Fibroblast of skin of right biceps (primary cell): ENCODE measurements at regions not wholly inside any gene's neighbourhood (a gene's known extent, or its start where the extent isn't known, plus 50 kb on each side); places are given as distances from the start of the nearest gene placed in this dataset.

Source experiments
- DNase-seq: peaks from one replicate; pipeline ENCODE4 v3.0.0-alpha.2; 2013

DNA sequence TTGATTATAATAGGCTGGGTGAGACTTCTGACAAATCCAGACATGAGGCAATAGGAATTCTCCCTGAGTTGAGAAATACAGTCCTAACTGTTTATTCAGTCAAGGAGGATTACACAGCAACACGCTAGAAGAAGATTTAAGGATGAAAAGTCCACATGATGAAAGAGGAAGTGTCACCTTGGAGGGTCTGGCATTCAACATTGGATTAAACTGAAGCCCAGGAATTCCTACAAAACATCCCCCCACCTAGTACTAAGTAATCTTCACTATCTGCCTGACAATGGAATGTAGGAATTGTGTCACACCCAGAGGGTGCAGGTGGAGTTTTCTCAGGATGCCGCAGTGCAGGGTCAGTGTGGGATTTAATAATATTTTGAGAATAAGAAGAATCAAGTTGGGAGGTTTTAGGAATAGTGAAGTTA, 142.4 kb downstream of the SOCS6 start:
- DNase-seq: peak; percentile 74

DNA sequence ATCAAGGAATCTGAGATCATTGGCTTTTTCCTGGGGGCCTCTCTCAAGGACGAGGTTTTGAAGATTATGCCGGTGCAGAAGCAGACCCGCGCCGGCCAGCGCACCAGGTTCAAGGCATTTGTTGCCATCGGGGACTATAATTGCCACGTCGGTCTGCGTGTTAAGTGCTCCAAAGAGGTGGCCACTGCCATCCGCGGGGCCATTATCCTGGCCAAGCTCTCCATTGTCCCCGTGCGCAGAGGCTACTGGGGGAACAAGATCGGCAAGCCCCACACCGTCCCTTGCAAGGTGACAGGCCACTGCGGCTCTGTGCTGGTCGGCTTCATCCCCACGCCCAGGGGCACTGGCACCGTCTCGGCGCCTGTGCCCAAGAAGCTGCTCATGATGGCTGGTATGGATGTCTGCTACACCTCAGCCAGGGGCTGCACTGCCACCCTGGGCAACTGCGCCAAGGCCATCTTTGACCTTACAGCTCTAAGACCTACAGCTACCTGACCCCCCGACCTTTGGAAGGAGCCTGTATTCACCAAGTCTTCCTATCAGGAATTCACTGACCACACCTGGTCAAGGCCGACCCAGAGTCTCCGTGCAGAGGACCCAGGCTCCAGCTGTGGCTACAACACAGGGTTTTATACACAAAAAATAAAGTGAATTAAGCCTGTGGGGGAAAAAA, 141.8 kb downstream of the SOCS6 start:
- no peak for DNase-seq

DNA sequence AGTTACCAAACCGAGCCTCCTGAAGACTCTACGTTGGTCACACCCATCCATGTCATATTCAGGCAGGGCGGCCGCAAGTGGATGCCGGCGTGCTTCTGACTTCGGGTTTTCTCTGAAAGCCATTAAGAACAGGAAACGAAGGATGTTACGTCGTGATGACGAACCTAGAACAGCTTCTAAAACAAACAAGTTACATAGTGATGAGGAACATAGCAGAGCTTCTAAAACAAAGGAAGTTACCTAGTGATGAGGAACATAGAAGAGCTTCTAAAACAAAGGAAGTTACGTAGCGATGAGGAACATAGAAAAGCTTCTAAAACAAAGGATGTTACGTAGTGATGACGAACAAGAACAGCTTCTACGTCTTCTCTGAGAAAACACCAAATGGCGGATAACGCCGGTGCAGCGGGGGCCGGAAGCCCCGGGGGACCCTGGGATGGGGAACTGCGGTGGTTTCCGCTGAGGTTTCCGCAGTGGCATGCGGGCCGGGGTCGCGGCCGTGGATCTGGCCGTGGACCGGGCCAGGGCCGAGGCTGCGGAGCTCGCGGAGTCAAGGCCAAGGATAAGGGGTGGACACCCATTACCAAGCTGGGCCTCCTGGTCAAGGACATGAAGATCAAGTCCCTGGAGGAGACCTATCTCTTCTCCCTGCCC, 141.1 kb downstream of the SOCS6 start:
- no peak for DNase-seq

DNA sequence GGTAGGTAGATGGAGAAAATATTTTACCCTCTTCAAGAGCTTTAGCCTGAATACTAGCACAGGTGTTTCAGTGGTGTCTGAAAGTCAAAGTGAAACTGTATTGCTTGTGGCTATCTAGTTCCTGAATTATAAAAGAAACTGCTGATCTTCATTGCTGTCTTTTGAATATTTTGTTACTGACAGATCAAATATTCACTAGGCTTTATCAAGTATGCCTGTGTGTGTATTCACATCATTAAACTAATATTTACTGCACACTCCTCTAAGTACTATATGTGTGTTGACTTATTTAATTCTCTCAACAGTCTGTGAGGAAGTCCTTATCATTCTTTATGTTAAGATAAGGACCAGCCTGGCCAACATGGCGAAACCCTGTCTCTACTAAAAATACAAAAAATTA, 139.6 kb downstream of the SOCS6 start:
- DNase-seq: no peak

DNA sequence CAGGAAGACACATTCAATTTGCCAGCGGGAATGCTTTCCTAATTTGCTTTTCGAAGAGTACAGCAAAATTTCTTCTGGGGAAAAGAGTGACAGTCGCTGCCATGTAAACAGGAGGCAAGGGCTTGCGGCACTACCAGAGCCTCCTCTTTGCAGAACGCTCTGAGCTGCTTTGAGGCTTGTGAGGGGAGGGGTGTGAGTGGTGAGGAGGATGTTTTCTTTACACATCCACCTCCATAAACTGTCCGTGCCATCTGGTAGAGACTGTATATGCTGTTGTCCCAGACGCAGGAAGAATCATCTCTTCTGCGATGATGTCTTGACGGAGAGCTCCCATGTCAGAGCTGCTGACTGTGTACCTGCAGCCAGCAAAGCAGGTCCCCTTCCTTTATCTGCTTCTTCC, 138.0 kb downstream of the SOCS6 start:
- DNase-seq: no peak

DNA sequence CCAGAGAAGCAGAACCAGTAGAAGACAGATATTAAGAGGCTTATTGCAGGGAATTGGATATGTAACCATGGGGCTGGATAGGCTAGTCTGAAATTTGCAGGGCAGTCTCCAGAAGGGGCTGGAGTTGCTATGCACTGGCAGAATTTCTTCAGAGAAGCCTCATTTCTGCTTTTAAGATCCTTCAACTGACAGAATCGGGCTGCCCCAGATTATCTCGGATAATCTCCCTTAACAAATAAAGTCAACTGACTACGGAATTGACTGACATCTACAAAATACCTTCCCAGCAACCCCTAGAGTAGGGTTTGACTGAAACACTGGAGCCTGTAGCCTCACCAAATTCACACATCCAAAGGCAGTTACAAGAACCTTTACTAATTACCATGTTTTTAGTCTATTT, 136.4 kb downstream of the SOCS6 start:
- no peak for DNase-seq

DNA sequence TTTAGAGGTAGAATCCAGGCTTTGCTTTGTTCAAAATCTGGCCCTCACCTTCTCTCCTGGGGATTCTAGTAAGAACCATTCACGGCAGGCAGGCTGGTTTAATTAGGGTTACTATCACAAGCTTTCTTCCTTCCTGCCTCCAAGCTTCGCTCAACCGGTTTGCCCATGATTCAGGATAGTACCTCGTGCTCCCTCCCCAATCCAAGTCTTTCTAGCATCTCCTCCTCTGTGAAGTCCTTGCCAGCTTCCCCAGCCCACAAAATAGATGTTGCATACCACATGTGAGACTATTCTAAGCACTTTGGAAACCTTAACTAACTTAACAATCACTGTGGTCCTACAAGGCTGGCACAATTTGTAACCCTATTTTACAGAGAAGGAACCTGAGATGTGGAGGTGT, 135.1 kb downstream of the SOCS6 start:
- DNase-seq: peak; percentile 47

DNA sequence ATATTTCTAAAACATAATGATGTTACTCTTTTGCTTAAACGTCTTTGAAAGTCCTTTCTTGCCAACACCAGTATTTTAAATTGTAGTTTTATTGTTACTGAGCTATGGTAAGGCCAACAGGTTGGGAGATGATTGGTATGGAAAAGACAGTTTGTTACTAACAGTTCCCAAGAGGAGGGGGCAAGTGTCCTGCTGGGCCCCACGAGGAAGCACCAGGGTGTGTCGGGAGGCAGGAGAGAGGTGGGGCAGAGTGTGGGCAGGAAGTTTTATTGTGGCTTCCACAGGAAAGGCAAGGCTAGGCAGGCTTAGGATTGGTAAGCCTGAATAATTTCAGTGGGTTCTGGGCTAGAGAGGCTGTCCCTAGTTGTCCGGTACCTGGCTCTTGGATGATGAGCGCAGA, 134.3 kb downstream of the SOCS6 start:
- no peak for DNase-seq

DNA sequence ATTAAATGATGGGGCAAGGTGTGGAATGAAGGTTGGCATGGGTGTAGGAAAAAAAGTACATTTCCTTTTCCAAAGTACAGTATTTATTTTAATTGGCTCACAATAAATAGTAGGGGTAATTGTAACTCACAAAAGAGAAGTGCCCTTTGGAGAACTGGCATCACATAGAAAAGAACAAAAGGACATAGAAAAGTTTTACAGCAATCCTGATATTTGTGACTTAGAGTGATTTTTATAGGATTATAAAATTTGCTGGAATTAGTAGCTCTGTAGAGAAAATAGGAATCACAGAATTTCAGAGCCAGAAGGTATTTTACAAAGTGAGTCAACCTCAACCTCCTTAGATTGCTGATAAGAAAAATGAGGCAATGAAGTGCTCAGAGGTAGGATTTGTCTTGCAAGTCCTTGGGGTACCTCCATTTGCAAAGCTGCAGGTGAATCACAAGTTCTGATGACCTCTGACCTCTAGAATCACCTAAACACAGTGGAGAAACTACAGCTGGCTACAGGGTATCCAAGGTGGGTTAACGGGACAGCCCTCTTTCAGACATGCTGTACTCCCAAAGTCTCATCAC, 133.6 kb downstream of the SOCS6 start:
- DNase-seq: peak; percentile 33

DNA sequence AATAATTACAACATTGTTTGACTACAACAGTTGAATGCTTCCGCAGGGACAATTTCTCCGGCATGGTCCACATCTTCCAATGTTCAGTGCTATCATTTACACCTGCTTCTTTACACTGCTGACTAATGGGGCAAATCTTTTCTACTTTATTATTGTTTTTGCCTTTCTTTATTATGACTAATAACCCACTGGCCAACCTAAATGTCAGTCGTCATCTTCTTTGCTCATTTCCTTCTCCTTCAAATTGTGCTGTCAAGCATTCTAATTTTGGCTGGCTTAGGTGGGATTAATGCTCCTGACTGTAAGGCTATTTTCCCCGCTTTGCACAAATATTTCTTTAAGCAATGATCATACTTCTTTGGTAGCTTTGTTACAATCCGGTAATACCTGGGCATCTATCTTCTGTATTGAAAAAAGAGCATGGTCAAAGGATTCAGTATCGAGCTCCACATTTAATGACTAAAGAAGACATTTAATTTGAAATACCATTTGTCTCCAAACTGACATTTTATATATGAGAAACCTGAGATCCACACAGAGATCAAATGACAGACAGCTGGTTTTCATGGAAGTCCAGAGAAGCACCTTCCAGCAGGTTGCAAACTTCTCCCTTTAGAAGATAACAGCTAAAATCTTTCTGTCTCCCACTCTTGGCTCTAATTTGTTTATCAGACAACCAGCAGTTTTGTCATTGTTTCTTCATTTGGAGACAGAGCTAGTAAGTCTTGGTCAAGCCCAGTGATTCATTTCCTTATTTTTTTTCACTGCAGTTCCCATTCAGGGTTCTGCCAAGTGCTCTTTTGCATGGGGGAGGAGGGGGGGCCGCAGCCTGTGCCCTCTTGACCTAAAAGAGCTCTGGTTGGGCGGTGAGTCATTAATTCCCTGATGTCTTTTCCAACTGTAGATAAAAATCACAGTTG, 132.9 kb downstream of the SOCS6 start:
- peak; percentile 93 for DNase-seq

DNA sequence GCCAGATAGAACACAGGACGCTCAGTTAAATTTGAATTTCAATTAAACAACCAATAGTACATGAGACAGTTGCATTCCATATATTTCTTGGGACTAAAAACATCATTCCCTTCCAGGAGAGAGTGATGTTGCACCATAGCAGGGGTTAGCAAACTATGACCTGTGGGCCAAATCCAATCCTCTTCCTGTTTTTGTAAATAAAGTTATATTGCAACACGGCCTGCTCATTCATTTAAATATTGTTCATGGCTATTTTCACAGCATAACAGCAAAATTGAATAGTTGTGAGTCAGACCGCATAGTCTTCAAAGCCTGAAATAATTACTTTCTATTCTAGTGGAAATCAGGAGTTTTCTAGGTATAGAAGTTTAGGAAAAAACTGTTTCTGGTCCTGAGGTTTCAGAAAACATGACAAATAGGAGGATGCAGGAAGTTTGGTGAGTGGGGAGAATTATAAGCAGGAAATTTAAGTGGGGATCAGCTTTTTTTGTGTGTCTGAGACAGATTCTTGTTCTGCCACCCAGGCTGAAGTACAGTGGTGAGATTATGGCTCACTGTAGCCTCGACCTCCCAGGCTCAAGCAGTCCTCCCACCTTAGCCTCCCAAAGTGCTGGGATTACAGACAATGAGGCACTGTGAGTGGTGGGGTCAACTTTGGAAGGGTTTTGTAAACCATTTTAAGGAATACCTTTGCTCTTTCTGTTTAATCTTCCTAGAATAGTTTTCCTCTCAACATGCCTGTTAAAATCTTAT, 131.5 kb downstream of the SOCS6 start:
- peak; percentile 67 for DNase-seq

DNA sequence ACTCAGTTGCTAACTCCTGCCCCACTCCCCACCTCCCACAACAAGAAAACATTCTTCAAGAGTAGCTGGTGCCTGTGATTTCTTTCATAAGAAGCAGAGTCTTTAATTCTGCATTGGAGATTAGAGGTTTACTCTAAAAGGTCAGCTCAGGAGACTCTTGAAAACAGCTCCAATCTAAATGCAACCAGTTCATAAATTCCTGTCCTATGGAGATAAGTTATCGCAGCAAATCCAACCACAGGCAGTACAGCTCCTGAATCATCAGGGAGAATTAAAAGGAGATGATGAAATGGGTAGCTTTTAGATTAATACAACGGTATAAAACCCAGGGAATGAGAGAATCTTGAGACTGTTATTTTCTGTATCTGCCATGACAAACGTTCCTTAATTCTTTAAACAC, 130.7 kb downstream of the SOCS6 start:
- DNase-seq: peak; percentile 73

DNA sequence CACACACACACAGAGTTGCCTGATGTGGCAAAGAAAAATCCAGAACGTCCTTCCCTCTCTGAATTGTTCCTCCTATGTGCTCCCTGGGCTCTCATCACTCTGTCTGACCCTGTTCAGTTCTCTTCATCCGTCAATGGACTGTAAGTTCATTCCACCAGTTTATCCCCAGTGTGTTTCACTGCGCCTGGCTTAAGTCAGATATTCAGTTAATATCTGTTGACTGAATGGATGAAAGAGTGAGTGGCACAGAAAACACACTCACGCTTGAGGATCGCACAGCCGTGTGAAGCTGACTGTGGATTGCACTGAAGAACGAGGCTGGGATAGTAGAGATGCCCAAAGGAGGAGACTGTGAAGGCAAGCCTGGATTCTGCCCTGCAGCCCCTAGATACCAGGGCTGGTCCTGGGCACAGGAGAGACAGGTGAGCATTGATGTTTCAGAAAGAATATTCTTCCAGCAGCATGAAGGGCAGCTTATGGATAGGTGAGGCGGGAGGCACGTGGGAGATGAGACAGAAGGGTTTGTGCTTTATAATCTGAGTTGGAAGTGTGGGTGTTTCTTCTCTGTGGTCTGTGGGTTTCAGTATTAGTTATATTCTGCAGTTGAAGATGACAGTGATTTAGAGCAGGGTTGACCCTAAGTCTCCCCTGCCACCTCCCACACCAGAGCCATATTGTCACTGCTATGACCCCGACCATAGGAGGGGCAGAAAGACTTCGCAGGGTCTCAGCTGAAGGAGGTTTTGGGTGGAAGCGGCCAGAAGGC, 129.9 kb downstream of the SOCS6 start:
- DNase-seq: no peak

DNA sequence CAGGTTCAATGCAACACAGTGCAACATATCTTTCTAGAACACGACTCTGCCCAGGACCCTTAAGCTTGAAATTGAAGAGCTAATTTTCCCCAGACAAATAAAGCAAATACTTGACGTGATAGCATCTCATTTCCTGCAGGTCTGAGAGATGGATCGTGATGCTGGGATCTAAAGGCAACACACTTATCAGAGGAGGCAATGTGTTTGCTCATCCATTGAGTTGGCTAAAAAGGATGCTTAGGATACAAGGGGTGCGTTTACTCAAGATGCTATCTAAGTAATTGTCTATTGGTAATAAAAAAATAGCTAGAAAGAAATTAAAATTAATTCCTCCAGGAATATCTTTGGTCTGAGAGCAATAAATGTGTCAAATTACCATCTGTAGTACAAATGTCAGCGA, 129.0 kb downstream of the SOCS6 start:
- no peak for DNase-seq

DNA sequence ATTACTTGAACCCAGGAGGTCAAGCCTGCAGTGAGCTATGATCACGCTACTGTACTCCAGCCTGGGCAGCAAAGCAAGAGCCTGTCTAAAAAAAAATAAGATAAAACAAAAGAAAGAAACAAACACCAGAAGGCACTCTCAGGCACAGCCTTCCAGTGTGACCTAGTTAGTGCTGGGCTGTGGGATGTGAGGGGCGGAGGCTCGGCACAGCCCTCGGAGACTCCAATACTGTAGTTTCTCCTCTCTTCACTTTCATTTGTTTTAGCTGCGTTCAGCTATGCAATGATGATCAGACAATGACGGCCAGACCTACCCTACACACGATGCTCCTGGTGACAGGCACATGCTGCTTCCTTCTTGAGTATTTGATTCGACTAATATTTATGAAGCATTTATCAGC, 127.7 kb downstream of the SOCS6 start:
- no peak for DNase-seq

DNA sequence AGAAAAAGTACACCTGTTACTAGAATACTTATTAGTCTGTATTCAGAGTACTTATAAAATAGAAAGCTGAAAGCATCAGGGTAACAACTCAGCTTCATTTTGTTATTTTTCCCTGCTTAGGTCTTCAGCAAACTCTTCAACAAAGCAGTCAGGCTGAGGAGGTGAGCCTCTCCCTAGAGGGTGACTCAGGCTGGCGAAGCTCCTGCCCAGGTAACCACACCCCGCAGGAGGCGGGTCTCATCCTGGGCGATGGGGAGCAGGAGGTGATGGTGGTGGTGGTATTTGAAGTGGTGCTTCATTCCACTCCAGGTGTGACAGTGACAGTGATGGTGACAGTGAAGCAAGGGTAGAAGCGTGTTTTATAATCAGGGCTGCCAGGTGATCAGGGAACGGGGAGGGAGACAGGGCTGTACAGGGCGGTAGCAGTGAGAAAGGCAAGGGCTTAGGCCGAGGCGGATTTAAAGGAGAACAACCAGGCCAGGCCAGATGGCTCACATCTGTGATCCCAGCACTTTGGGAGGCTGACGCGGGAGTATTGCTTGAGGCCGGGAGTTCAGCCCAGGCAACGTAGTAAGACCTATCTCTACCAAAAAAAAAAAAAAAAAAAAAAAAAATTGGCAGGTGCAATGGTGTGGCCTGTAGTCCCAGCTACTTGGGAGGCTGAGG, 127.1 kb downstream of the SOCS6 start:
- DNase-seq: no peak

DNA sequence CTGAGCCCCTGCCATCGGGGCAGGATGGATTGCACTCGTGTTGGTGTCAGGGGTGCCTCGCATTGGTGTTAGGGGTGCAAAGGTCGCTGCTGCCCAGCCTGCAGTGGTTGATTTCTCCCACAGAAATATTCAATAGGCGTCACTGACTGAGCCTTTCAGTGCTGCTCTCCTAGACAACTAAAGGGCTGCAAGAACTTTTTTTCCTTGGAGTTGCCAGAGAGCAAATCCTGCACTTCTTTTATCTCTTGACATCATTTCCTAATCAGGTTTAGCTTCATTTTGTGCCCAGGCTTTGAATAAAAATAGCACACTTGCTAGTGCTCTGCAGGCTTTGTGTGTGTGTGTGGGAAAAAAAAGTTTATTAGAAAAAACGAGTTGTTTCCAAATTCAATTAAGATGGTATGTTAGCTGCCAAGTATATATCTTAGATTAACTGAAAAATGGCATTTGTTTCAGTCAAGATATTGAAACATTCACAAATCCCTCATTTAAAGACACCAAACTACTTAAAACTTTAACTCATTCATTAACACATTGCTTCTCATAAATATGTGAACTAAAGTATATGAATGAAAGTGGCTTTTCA, 125.6 kb downstream of the SOCS6 start:
- no peak for DNase-seq

DNA sequence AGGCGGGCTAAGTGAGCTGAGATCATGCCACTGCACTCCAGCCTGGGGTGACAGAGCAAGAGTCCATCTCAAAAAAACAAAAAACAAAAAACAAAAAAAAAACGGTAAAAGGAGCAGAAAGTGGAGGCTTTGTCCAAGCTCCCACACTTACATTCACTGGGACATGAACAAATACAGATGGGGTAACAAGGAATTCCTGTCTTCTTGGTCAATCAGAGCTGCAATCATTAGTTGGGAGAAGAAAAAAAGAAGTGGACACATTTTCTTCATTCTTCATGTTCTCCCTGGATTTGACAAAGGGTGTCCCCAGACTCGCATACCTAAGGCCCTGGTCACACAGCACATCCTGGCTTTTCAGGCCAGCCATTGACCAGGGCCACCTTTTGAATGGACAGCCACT, 124.6 kb downstream of the SOCS6 start:
- no peak for DNase-seq

DNA sequence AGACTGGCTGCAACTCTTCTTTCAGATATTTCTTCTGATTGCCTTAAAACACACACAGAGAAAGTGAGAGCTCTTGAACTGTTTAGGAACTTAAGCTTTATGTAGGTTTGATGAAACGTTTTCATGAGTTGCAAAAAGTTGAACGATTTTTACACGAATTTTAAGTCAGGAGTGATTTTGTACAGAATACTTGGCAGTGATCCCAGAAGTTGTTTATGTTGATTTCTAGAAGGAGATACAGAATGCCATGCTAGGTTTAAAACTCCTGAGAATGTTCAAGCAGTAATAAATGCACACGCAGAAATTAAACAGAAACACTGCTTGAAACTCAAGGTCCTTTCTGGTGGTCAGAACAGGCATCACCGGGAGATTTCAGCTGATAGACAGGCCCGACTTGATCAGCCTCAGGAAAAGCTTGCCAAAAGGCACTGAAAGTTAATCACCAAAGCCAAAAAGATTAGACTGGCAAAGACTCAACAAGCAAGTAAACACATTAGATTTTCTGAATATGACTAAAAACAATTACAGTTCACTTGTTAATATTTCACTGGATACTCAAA, 123.1 kb downstream of the SOCS6 start:
- no peak for DNase-seq

DNA sequence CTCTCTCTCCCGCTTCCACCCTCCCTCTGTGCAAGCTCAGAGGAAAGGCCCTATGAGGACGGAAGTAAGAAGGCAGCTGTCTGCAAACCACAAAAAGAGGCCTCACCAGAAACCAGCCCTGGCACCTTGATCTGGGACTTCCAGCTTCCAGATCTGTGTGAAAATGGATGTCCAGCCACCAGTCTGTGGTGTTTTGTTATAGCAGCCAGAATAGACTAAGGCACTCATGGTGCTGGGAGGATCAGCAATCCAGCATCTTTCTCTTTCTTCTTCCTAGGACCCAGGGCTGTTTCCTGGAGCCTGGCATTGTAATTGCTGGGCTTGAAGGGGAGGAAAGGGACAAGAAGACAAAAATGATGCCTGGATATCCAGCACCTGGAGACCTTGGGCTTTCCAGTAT, 122.5 kb downstream of the SOCS6 start:
- no peak for DNase-seq

DNA sequence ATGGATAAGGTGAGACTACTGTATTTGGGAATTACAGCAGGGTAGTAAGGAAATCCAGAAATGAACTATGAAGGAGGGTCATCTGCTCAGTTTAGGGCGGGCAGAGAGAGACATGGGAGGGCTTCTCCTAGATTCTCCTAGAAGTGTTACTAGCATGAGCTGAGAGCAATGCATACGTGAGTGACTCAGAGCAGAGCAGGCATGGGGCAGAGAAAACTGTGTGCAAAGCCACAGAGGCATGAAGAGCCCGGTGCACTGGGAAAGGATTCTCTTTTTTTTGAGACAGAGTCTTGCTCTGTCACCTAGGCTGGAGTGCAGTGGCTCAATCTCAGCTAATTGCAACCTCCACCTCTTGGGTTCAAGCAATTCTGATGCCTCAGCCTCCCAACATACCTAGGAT, 116.2 kb downstream of the SOCS6 start:
- DNase-seq: no peak
